Endothelial cell (in vitro differentiated cells): ENCODE measurements at regions not wholly inside any gene's neighbourhood (a gene's known extent, or its start where the extent isn't known, plus 50 kb on each side); places are given as distances from the start of the nearest gene placed in this dataset.

Experiments used
- DNase-seq: peaks from one replicate; pipeline ENCODE4 v3.0.0; 2021; ENCODE audit warnings: low spot score
- H3K27ac Mint-ChIP-seq: one replicate; pipeline ENCODE4 v1.8.0; 2021; ENCODE audit warnings: mixed read lengths, inconsistent platforms; ENCODE audit not compliant: unreplicated experiment
- H3K27me3 Mint-ChIP-seq: one replicate; pipeline ENCODE4 v1.8.0; 2021; ENCODE audit warnings: mild to moderate bottlenecking, moderate library complexity, mixed read lengths, inconsistent platforms; ENCODE audit not compliant: unreplicated experiment
- H3K36me3 Mint-ChIP-seq: one replicate; pipeline ENCODE4 v1.8.0; 2021; ENCODE audit warnings: mild to moderate bottlenecking, low read depth, mixed read lengths, inconsistent platforms; ENCODE audit not compliant: unreplicated experiment
- H3K4me1 Mint-ChIP-seq: one replicate; pipeline ENCODE4 v1.8.0; 2021; ENCODE audit warnings: mild to moderate bottlenecking, mixed read lengths, inconsistent platforms; ENCODE audit not compliant: unreplicated experiment
- H3K4me3 Mint-ChIP-seq: one replicate; pipeline ENCODE4 v1.8.0; 2021; ENCODE audit warnings: mild to moderate bottlenecking, mixed read lengths, inconsistent platforms; ENCODE audit not compliant: unreplicated experiment
- H3K9me3 Mint-ChIP-seq: one replicate; pipeline ENCODE4 v1.8.0; 2021; ENCODE audit warnings: mixed read lengths, inconsistent platforms; ENCODE audit not compliant: unreplicated experiment
- TF ChIP-seq, protein P1 (sequence below): fragments of 200-600 bp; sonication (generic); IDR thresholded peaks from one replicate; pipeline ENCODE4 v1.5.0; 2021; ENCODE audit warnings: antibody characterized with exemption; ENCODE audit not compliant: unreplicated experiment

GRCh38 chr10:124237282-124237961 lies 144.0 kb upstream of the CHST15 start:
- H3K4me3 Mint-ChIP-seq = no peak overlapping the region
- TF ChIP-seq, protein P1, sequence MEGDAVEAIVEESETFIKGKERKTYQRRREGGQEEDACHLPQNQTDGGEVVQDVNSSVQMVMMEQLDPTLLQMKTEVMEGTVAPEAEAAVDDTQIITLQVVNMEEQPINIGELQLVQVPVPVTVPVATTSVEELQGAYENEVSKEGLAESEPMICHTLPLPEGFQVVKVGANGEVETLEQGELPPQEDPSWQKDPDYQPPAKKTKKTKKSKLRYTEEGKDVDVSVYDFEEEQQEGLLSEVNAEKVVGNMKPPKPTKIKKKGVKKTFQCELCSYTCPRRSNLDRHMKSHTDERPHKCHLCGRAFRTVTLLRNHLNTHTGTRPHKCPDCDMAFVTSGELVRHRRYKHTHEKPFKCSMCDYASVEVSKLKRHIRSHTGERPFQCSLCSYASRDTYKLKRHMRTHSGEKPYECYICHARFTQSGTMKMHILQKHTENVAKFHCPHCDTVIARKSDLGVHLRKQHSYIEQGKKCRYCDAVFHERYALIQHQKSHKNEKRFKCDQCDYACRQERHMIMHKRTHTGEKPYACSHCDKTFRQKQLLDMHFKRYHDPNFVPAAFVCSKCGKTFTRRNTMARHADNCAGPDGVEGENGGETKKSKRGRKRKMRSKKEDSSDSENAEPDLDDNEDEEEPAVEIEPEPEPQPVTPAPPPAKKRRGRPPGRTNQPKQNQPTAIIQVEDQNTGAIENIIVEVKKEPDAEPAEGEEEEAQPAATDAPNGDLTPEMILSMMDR = no peak
- H3K36me3 Mint-ChIP-seq = no peaks in the 10 kb centered on the region
- no peaks in the 10 kb centered on the region for H3K9me3 Mint-ChIP-seq
- H3K4me1 Mint-ChIP-seq = peaks cover 12% of the 10 kb centered on the region
- H3K27ac Mint-ChIP-seq = no peak overlapping the region
- no peak for DNase-seq
- H3K27me3 Mint-ChIP-seq = peaks cover 5% of the 10 kb centered on the region

DNA sequence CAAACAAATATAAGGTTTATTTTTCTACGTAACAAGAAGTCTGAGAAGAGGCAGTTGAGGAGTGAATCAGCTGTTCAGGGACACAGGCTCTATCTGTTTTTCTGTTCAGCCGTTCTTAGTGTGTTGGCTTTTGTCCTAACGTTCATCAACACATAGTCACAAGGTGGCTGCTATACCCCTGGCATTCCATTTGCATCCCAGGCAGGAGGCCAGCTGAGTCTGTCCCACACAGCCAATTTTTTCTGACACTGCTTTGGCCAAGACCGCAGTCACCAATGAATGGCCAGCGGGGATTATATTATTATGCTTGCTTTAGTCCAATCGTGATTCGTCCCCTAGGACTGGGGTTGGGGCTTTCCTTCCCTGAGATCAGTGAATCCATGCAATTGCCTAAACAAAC lies 143.4 kb upstream of the CHST15 start:
- TF ChIP-seq, protein P1 = no peak
- no peak overlapping the region for H3K4me3 Mint-ChIP-seq
- H3K27ac Mint-ChIP-seq = no peak overlapping the region
- H3K4me1 Mint-ChIP-seq = peaks cover 14% of the 10 kb centered on the region
- no peaks in the 10 kb centered on the region for H3K9me3 Mint-ChIP-seq
- DNase-seq = no peak
- H3K36me3 Mint-ChIP-seq = no peaks in the 10 kb centered on the region
- H3K27me3 Mint-ChIP-seq = peaks cover 3% of the 10 kb centered on the region

DNA sequence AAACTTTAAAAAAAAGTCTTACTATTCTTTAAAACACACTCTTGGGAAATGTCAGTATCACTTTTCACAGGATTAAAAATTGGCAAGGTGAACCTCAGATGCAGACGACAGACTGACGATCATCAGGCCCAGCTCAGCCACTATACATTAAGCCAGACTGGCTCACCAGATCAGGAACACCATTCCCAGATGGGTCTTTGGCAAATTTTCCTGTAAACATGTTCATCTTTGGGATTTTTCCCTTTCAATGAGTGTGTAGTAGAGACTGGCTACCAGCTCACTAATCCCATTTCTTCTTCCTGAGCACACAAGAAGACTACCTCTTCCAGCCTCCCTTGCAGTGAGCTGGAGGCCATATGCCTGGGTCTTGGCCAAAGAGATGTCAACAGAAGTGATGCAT lies 142.7 kb upstream of the CHST15 start:
- no peak overlapping the region for H3K4me3 Mint-ChIP-seq
- DNase-seq = no peak
- no peaks in the 10 kb centered on the region for H3K9me3 Mint-ChIP-seq
- H3K36me3 Mint-ChIP-seq = no peaks in the 10 kb centered on the region
- peaks cover 14% of the 10 kb centered on the region for H3K4me1 Mint-ChIP-seq
- no peak overlapping the region for H3K27ac Mint-ChIP-seq
- peaks cover 3% of the 10 kb centered on the region for H3K27me3 Mint-ChIP-seq
- TF ChIP-seq, protein P1 = no peak

GRCh38 chr10:124235232-124235631 lies 141.8 kb upstream of the CHST15 start:
- TF ChIP-seq, protein P1 = no peak
- Mint-ChIP-seq H3K4me3 (no peak overlapping the region), H3K27ac (no peak overlapping the region), H3K27me3 (peaks cover 6% of the 10 kb centered on the region), H3K4me1 (peaks cover 14% of the 10 kb centered on the region), H3K9me3 (no peaks in the 10 kb centered on the region), H3K36me3 (no peaks in the 10 kb centered on the region)
- no peak for DNase-seq

DNA sequence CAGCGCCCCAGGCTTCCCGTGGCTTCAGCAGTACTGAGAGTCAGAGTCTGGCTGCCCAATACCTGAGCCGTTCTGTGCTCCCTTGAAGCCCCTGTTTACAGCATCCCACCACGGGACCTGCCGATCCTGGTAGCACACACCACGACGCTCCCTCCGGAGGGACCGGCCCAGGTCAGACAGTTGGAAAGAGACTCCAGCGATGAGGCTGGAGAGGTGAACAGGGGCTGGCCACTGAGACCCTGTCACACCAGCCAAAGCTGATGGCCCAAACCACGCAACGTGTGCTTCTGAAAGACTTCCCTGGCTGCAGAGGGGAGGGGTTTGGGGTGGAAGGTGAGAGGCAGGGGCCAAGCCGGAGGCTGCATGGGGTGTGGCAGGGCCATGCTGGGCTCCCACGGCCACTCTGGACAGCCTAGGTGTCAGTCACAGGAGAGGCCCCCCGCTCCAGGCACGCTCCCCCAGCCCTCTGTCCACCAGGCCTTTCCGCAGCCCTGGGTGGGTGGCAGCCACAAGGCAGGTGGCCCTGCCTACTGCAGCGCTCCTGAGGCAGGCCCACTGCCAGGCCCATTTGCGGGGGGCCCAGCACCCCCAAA lies 140.2 kb upstream of the CHST15 start:
- H3K4me3 Mint-ChIP-seq = no peak overlapping the region
- H3K27ac Mint-ChIP-seq = no peak overlapping the region
- TF ChIP-seq, protein P1 = no peak
- peaks cover 6% of the 10 kb centered on the region for H3K27me3 Mint-ChIP-seq
- no peak for DNase-seq
- no peaks in the 10 kb centered on the region for H3K36me3 Mint-ChIP-seq
- no peaks in the 10 kb centered on the region for H3K9me3 Mint-ChIP-seq
- H3K4me1 Mint-ChIP-seq = peaks cover 14% of the 10 kb centered on the region
